ELR (cell line): ENCODE measurements at regions not wholly inside any gene's neighbourhood (a gene's known extent, or its start where the extent isn't known, plus 50 kb on each side); places are given as distances from the start of the nearest gene placed in this dataset.
"Not testable (repeated sequence)": the region's sequence is repeated elsewhere in the genome, so short reads cannot be mapped to it uniquely, and the experiment has no call there.

Experiments
- DNase-seq: peaks from one replicate; pipeline ENCODE4 v3.0.0-alpha.2; 2015; ENCODE audit warnings: low read depth

- DNase-seq, result no peak
Observed at GRCh38 chr4:17010426-17011087, 112.1 kb upstream of the LDB2 start.

GRCh38 chr4:17009871-17010367 lies 111.5 kb upstream of the LDB2 start:
- no peak for DNase-seq

GRCh38 chr4:17008834-17009345 lies 110.4 kb upstream of the LDB2 start:
- DNase-seq, result no peak

- DNase-seq, result not testable (repeated sequence)
Observed at GRCh38 chr4:17003606-17004392, 105.4 kb upstream of the LDB2 start.

- DNase-seq, result no peak
Observed at GRCh38 chr4:16995451-16995850, 97.0 kb upstream of the LDB2 start.

- no peak for DNase-seq
Observed at GRCh38 chr4:16993956-16994840, 95.8 kb upstream of the LDB2 start.

GRCh38 chr4:16992566-16993225 lies 94.3 kb upstream of the LDB2 start:
- DNase-seq, result no peak

GRCh38 chr4:16991450-16991849 lies 93.0 kb upstream of the LDB2 start:
- DNase-seq, result no peak

GRCh38 chr4:16989371-16989770 lies 90.9 kb upstream of the LDB2 start:
- no peak for DNase-seq

- DNase-seq, result no peak
Observed at GRCh38 chr4:16988814-16989213, 90.4 kb upstream of the LDB2 start.

GRCh38 chr4:16977081-16977480 lies 78.6 kb upstream of the LDB2 start:
- no peak for DNase-seq

GRCh38 chr4:16969696-16970135 lies 71.3 kb upstream of the LDB2 start:
- peak; percentile 56 for DNase-seq

- no peak for DNase-seq
Observed at GRCh38 chr4:16967722-16968121, 69.3 kb upstream of the LDB2 start.

- DNase-seq, result no peak
Observed at GRCh38 chr4:16959305-16959704, 60.9 kb upstream of the LDB2 start.

GRCh38 chr4:16952896-16953630 lies 54.6 kb upstream of the LDB2 start:
- no peak for DNase-seq

GRCh38 chr4:16952462-16952871 lies 54.0 kb upstream of the LDB2 start:
- no peak for DNase-seq
